IMR-90 (cell line): ENCODE measurements at regions not wholly inside any gene's neighbourhood (a gene's known extent, or its start where the extent isn't known, plus 50 kb on each side); places are given as distances from the start of the nearest gene placed in this dataset.

ENCODE experiments used
- ATAC-seq: fragments of 200-7000 bp; cut with Tn5 transposase; 2 replicates; pipeline ENCODE4 v1.9.1; 2020; ENCODE audit warnings: low read depth, mild to moderate bottlenecking, moderate library complexity
- BruUV-seq: library from RNA; stranded (reverse); fragments of 400-500 nt; replicated peaks from 2 replicates; lab custom pipeline; 2021; lab: Mats Ljungman, UMichigan
- CTCF ChIA-PET: fragments of 300-600 bp; formaldehyde crosslinking; extraction: SDS; loops from one replicate; lab custom pipeline; 2021; ENCODE audit warnings: antibody characterized with exemption; lab: Yijun Ruan, JAX
- POLR2A ChIA-PET: fragments of 300-600 bp; sonication (Branson Sonifier 250); formaldehyde crosslinking; loops from one replicate; lab custom pipeline; 2022; ENCODE audit warnings: antibody characterized with exemption; ENCODE audit not compliant: unreplicated experiment; lab: Charles Lee
- DNase-seq: peaks from one replicate; pipeline ENCODE4 v3.0.0; 2013
- H2AFZ ChIP-seq: replicated peaks from 2 replicates; pipeline ENCODE3; 2013; ENCODE audit warnings: low read length, mild to moderate bottlenecking; ENCODE audit not compliant: poor library complexity
- H2AK5ac ChIP-seq: 2 replicates; pipeline ENCODE4 v1.6.1; 2013; ENCODE audit warnings: low read depth, low read length, inconsistent platforms
- H2AK9ac ChIP-seq: replicated peaks from 2 replicates; pipeline ENCODE3; 2013; ENCODE audit warnings: mild to moderate bottlenecking, low read depth, low read length, moderate library complexity; ENCODE audit not compliant: poor library complexity
- H2BK120ac ChIP-seq: 2 replicates; pipeline ENCODE4 v1.6.1; 2013; ENCODE audit warnings: low read depth, low read length, inconsistent platforms
- H2BK15ac ChIP-seq: 3 replicates; pipeline ENCODE4 v1.6.1; 2013; ENCODE audit warnings: low read depth, low read length, inconsistent platforms
- H2BK20ac ChIP-seq: 2 replicates; pipeline ENCODE4 v1.6.1; 2013; ENCODE audit warnings: low read depth, mild to moderate bottlenecking, inconsistent platforms, low read length, moderate library complexity
- H2BK5ac ChIP-seq: 2 replicates; pipeline ENCODE4 v1.6.1; 2013; ENCODE audit warnings: mild to moderate bottlenecking, low read depth, low read length, inconsistent platforms; ENCODE audit not compliant: poor library complexity, severe bottlenecking
- H3K14ac ChIP-seq: replicated peaks from 2 replicates; pipeline ENCODE4 v1.6.1; 2013; ENCODE audit warnings: low read depth, low read length, inconsistent platforms
- H3K18ac ChIP-seq: 2 replicates; pipeline ENCODE4 v1.6.1; 2013; ENCODE audit warnings: low read depth, low read length, control low read depth
- H3K23ac ChIP-seq: 2 replicates; pipeline ENCODE4 v1.6.1; 2013; ENCODE audit warnings: low read depth, low read length, inconsistent platforms
- H3K27ac ChIP-seq: 2 replicates; pipeline ENCODE4 v1.5.1; 2013; ENCODE audit warnings: mild to moderate bottlenecking, control low read depth, low read length; ENCODE audit not compliant: insufficient read depth
- H3K27me3 ChIP-seq: 2 replicates; pipeline ENCODE4 v1.6.1; 2013; ENCODE audit warnings: low read length; ENCODE audit not compliant: control insufficient read depth, insufficient read depth
- H3K36me3 ChIP-seq: 2 replicates; pipeline ENCODE4 v1.6.1; 2013; ENCODE audit warnings: low read length, mixed read lengths; ENCODE audit not compliant: control insufficient read depth, insufficient read depth
- H3K4ac ChIP-seq: 2 replicates; pipeline ENCODE4 v1.6.1; 2013; ENCODE audit warnings: low read depth, low read length, inconsistent platforms
- H3K4me1 ChIP-seq: 2 replicates; pipeline ENCODE4 v1.6.1; 2013; ENCODE audit warnings: low read length, mixed read lengths; ENCODE audit not compliant: control insufficient read depth, insufficient read depth
- H3K4me2 ChIP-seq: 2 replicates; pipeline ENCODE4 v1.6.1; 2013; ENCODE audit warnings: low read depth, mild to moderate bottlenecking, control low read depth, low read length, moderate library complexity
- H3K4me3 ChIP-seq: 2 replicates; pipeline ENCODE4 v1.5.1; 2013; ENCODE audit warnings: low read depth, mild to moderate bottlenecking, control low read depth, low read length, moderate library complexity; ENCODE audit not compliant: insufficient read depth
- H3K56ac ChIP-seq: 2 replicates; pipeline ENCODE4 v1.6.1; 2013; ENCODE audit warnings: low read length, inconsistent platforms; ENCODE audit not compliant: insufficient read depth; ENCODE audit errors: extremely low read depth
- H3K79me1 ChIP-seq, 2 experiments: 2 replicates each; pipeline ENCODE4 v1.6.1; 2013; ENCODE audit warnings: low read length in 2 of 2, inconsistent platforms in 1 of 2, low read depth in 1 of 2
- H3K9ac ChIP-seq: 2 replicates; pipeline ENCODE4 v1.6.1; 2013; ENCODE audit warnings: low read depth, low read length, control low read depth
- H3K9me1 ChIP-seq: 2 replicates; pipeline ENCODE4 v1.6.1; 2013; ENCODE audit warnings: low read length, inconsistent platforms; ENCODE audit not compliant: insufficient read depth
- H3K9me3 ChIP-seq: 2 replicates; pipeline ENCODE4 v1.6.1; 2013; ENCODE audit warnings: low read length; ENCODE audit not compliant: control insufficient read depth, insufficient read depth
- H4K20me1 ChIP-seq: 2 replicates; pipeline ENCODE4 v1.6.1; 2013; ENCODE audit warnings: low read length, inconsistent platforms; ENCODE audit not compliant: insufficient read depth
- H4K5ac ChIP-seq: 2 replicates; pipeline ENCODE4 v1.6.1; 2013; ENCODE audit warnings: mild to moderate bottlenecking, low read depth, low read length, control low read depth
- H4K8ac ChIP-seq, 2 experiments: 2 replicates each; pipeline ENCODE4 v1.6.1; 2013; ENCODE audit warnings: low read depth in 2 of 2, low read length in 2 of 2, control low read depth in 1 of 2, inconsistent platforms in 1 of 2
- H4K91ac ChIP-seq: 2 replicates; pipeline ENCODE4 v1.6.1; 2013; ENCODE audit warnings: low read depth, low read length, inconsistent platforms; ENCODE audit not compliant: insufficient read depth
- BHLHE40 ChIP-seq: fragments of 150-350 bp; IDR thresholded peaks from 2 replicates; pipeline ENCODE4 v1.6.1; 2016; ENCODE audit warnings: mild to moderate bottlenecking, low read depth, low read length
- CEBPB ChIP-seq: IDR thresholded peaks from 2 replicates; pipeline ENCODE4 v1.6.1; 2012; ENCODE audit warnings: low read depth, low read length, improper control_type of control experiment
- CHD1 ChIP-seq: IDR thresholded peaks from 2 replicates; pipeline ENCODE4 v1.6.1; 2012; ENCODE audit warnings: low read depth, low read length, improper control_type of control experiment
- CTCF ChIP-seq: conservative IDR thresholded peaks from 2 replicates; pipeline ENCODE4 v1.5.1; 2012; ENCODE audit warnings: mild to moderate bottlenecking, low read depth, low read length, improper control_type of control experiment
- FOS ChIP-seq: fragments of 150-350 bp; IDR thresholded peaks from 2 replicates; pipeline ENCODE4 v1.6.1; 2016; ENCODE audit warnings: low read depth, low read length
- MAFK ChIP-seq: IDR thresholded peaks from 2 replicates; pipeline ENCODE4 v1.6.1; 2012; ENCODE audit warnings: low read depth, low read length, improper control_type of control experiment
- MAZ ChIP-seq: IDR thresholded peaks from 2 replicates; pipeline ENCODE4 v1.6.1; 2012; ENCODE audit warnings: low read depth, mild to moderate bottlenecking, low read length, improper control_type of control experiment, moderate library complexity, borderline replicate concordance
- POLR2A ChIP-seq: IDR thresholded peaks from 2 replicates; pipeline ENCODE4 v1.6.1; 2012; ENCODE audit warnings: mild to moderate bottlenecking, low read depth, low read length
- RAD21 ChIP-seq: IDR thresholded peaks from 2 replicates; pipeline ENCODE4 v1.6.1; 2012; ENCODE audit warnings: low read length, improper control_type of control experiment
- RCOR1 ChIP-seq: IDR thresholded peaks from 2 replicates; pipeline ENCODE4 v1.6.1; 2012; ENCODE audit warnings: mild to moderate bottlenecking, low read length, improper control_type of control experiment; ENCODE audit not compliant: insufficient replicate concordance
- RFX5 ChIP-seq: IDR thresholded peaks from 2 replicates; pipeline ENCODE4 v1.8.0; 2012; ENCODE audit warnings: low read depth, mild to moderate bottlenecking, low read length, moderate library complexity
- WGBS, 2 experiments: methylation state at CpG; one replicate each; pipeline versions ENCODE4 v1.1.5 to v1.1.7; 2013; ENCODE audit warnings: missing lambda C conversion rate in 2 of 2; ENCODE audit not compliant: insufficient read length in 1 of 2; ENCODE audit errors: extremely low coverage in 2 of 2; 5-methylcytosine and 5-hydroxymethylcytosine counted together
- dilution Hi-C: fragments of 300-500 bp; cut with HindIII; formaldehyde crosslinking; loops from one replicate; pipeline ENCODE4 v1.14.3; 2018; ENCODE audit warnings: low sequenced_read_pairs; ENCODE audit not compliant: unreplicated experiment
- in situ Hi-C: fragments of 300-500 bp; cut with MboI; formaldehyde crosslinking; loops from 3 replicates; pipeline ENCODE4 v1.14.3; 2019; ENCODE audit warnings: low sequenced_read_pairs, inconsistent platforms, mixed read lengths
- intact Hi-C: fragments of 100-400 bp; cut with micrococcal nuclease; formaldehyde crosslinking; loops from 2 replicates; pipeline ENCODE4 v1.10.0; 2022
- TF ChIP-seq, protein P1 (sequence below): fragments of 150-350 bp; IDR thresholded peaks from 2 replicates; pipeline ENCODE4 v1.6.1; 2016; ENCODE audit warnings: low read depth, mild to moderate bottlenecking, low read length, moderate library complexity, borderline replicate concordance
- TF ChIP-seq, protein P2 (sequence below): fragments of 150-350 bp; IDR thresholded peaks from 2 replicates; pipeline ENCODE4 v1.6.1; 2017; ENCODE audit warnings: mild to moderate bottlenecking, antibody characterized with exemption, low read length, low read depth

- no TSS peak for BruUV-seq
- H2AK9ac ChIP-seq, result no peak overlapping the region
- no peak overlapping the region for H3K56ac ChIP-seq
- H4K5ac ChIP-seq, result no peak overlapping the region
- H2BK15ac ChIP-seq, result no peak overlapping the region
- H2AFZ ChIP-seq, result no peak overlapping the region
- no peak for ATAC-seq
- H4K8ac ChIP-seq, result no peak overlapping the region
- intact Hi-C loops (no loop called here), in situ Hi-C loops (no loop called here), dilution Hi-C loops (no loop called here)
- H2BK120ac ChIP-seq, result no peak overlapping the region
- H4K91ac ChIP-seq, result no peak overlapping the region
- no peak overlapping the region for H3K4me2 ChIP-seq
- no peak overlapping the region for H3K9ac ChIP-seq
- no peak overlapping the region for H3K27ac ChIP-seq
- no peaks in the 10 kb centered on the region for H4K20me1 ChIP-seq
- ChIA-PET CTCF (no interaction called here), POLR2A (no interaction called here)
- WGBS, 2 experiments, result no CpG with 5 or more reads among the region's 2 CpGs
- no peaks in the 10 kb centered on the region for H3K9me3 ChIP-seq
- no peak overlapping the region for H2BK20ac ChIP-seq
- DNase-seq, result no peak
- H2AK5ac ChIP-seq, result no peak overlapping the region
- H3K79me1 ChIP-seq, result no peaks in the 10 kb centered on the region
- TF ChIP-seq FOS (no peak), CTCF (no peak), MAZ (no peak), POLR2A (no peak), CEBPB (no peak), MAFK (no peak), RAD21 (no peak), CHD1 (no peak), RFX5 (no peak), BHLHE40 (no peak), RCOR1 (no peak)
- TF ChIP-seq, protein P1, sequence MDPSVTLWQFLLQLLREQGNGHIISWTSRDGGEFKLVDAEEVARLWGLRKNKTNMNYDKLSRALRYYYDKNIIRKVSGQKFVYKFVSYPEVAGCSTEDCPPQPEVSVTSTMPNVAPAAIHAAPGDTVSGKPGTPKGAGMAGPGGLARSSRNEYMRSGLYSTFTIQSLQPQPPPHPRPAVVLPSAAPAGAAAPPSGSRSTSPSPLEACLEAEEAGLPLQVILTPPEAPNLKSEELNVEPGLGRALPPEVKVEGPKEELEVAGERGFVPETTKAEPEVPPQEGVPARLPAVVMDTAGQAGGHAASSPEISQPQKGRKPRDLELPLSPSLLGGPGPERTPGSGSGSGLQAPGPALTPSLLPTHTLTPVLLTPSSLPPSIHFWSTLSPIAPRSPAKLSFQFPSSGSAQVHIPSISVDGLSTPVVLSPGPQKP, result no peak
- TF ChIP-seq, protein P2, sequence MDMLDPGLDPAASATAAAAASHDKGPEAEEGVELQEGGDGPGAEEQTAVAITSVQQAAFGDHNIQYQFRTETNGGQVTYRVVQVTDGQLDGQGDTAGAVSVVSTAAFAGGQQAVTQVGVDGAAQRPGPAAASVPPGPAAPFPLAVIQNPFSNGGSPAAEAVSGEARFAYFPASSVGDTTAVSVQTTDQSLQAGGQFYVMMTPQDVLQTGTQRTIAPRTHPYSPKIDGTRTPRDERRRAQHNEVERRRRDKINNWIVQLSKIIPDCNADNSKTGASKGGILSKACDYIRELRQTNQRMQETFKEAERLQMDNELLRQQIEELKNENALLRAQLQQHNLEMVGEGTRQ, result no peak
- H3K36me3 ChIP-seq, result no peaks in the 10 kb centered on the region
- no peak overlapping the region for H3K14ac ChIP-seq
- no peak overlapping the region for H3K4me3 ChIP-seq
- H3K23ac ChIP-seq, result no peak overlapping the region
- no peaks in the 10 kb centered on the region for H3K9me1 ChIP-seq
- no peak overlapping the region for H3K18ac ChIP-seq
- no peaks in the 10 kb centered on the region; the same call in 1 of the 2 replicates for H3K27me3 ChIP-seq
- no peaks in the 10 kb centered on the region for H3K4me1 ChIP-seq
- H3K4ac ChIP-seq, result no peak overlapping the region
- H2BK5ac ChIP-seq, result no peak overlapping the region
Observed at GRCh38 chr6:71766146-71766760, 120.1 kb upstream of the RIMS1 start.
